ENCODE measurements at regions not wholly inside any gene's neighbourhood (a gene's known extent, or its start where the extent isn't known, plus 50 kb on each side); places are given as distances from the start of the nearest gene placed in this dataset.

- TF ChIP-seq POLR2AphosphoS5 (IDR thresholded peaks at IDR 0.05; ENCODE audit: low read depth, low read length) (no peak), POLR2A (IDR thresholded peaks at IDR 0.05; ENCODE audit: low read depth, low read length) (no peak), TAF1 (IDR thresholded peaks at IDR 0.05; ENCODE audit: borderline replicate concordance, low read depth, low read length) (no peak)
- no peak for FAIRE-seq
- no peak for DNase-seq (ENCODE audit: insufficient read length)
Measured at GRCh38 chr4:24140892-24141291, 251.0 kb upstream of the PPARGC1A start.

GRCh38 chr4:24137671-24138601 lies 248.1 kb upstream of the PPARGC1A start:
- TF ChIP-seq POLR2A (IDR thresholded peaks at IDR 0.05; ENCODE audit: low read depth, low read length) = no peak
- DNase-seq (ENCODE audit: insufficient read length) (no peak), FAIRE-seq (no peak)

- TF ChIP-seq TAF1 (IDR thresholded peaks at IDR 0.05; ENCODE audit: borderline replicate concordance, low read depth, low read length) (no peak), POLR2A (IDR thresholded peaks at IDR 0.05; ENCODE audit: low read depth, low read length) (no peak), POLR2AphosphoS5 (IDR thresholded peaks at IDR 0.05; ENCODE audit: low read depth, low read length) (no peak)
- FAIRE-seq = no peak
- DNase-seq (ENCODE audit: insufficient read length) = no peak
Measured at GRCh38 chr4:24131954-24132673, 242.3 kb upstream of the PPARGC1A start.

GRCh38 chr4:24130637-24131036 lies 240.8 kb upstream of the PPARGC1A start:
- TF ChIP-seq TAF1 (IDR thresholded peaks at IDR 0.05; ENCODE audit: borderline replicate concordance, low read depth, low read length) (no peak), POLR2AphosphoS5 (IDR thresholded peaks at IDR 0.05; ENCODE audit: low read depth, low read length) (no peak), POLR2A (IDR thresholded peaks at IDR 0.05; ENCODE audit: low read depth, low read length) (no peak)
- FAIRE-seq (no peak), DNase-seq (ENCODE audit: insufficient read length) (no peak)

- FAIRE-seq (no peak), DNase-seq (ENCODE audit: insufficient read length) (no peak)
- TF ChIP-seq POLR2AphosphoS5 (IDR thresholded peaks at IDR 0.05; ENCODE audit: low read depth, low read length) (no peak), TAF1 (IDR thresholded peaks at IDR 0.05; ENCODE audit: borderline replicate concordance, low read depth, low read length) (no peak), POLR2A (IDR thresholded peaks at IDR 0.05; ENCODE audit: low read depth, low read length) (no peak)
Measured at GRCh38 chr4:24126776-24127175, 236.9 kb upstream of the PPARGC1A start.

- FAIRE-seq (no peak), DNase-seq (ENCODE audit: insufficient read length) (no peak)
- no peak for TF ChIP-seq POLR2AphosphoS5 (IDR thresholded peaks at IDR 0.05; ENCODE audit: low read depth, low read length)
- no peak for TF ChIP-seq POLR2A (IDR thresholded peaks at IDR 0.05; ENCODE audit: low read depth, low read length)
- no peak for TF ChIP-seq TAF1 (IDR thresholded peaks at IDR 0.05; ENCODE audit: borderline replicate concordance, low read depth, low read length)
Measured at GRCh38 chr4:24121395-24122175, 231.7 kb upstream of the PPARGC1A start.

GRCh38 chr4:24117975-24118374 lies 228.1 kb upstream of the PPARGC1A start:
- DNase-seq (ENCODE audit: insufficient read length) = no peak
- FAIRE-seq = no peak

GRCh38 chr4:24116107-24116506 lies 226.3 kb upstream of the PPARGC1A start:
- DNase-seq (ENCODE audit: insufficient read length) (no peak), FAIRE-seq (no peak)
- no peak for TF ChIP-seq POLR2AphosphoS5 (IDR thresholded peaks at IDR 0.05; ENCODE audit: low read depth, low read length)
- no peak for TF ChIP-seq POLR2A (IDR thresholded peaks at IDR 0.05; ENCODE audit: low read depth, low read length)
- no peak for TF ChIP-seq TAF1 (IDR thresholded peaks at IDR 0.05; ENCODE audit: borderline replicate concordance, low read depth, low read length)

More at GRCh38 chr4:24117975-24118374, 228.1 kb upstream of the PPARGC1A start:
- no peak for TF ChIP-seq POLR2AphosphoS5 (IDR thresholded peaks at IDR 0.05; ENCODE audit: low read depth, low read length)
- no peak for TF ChIP-seq POLR2A (IDR thresholded peaks at IDR 0.05; ENCODE audit: low read depth, low read length)
- no peak for TF ChIP-seq TAF1 (IDR thresholded peaks at IDR 0.05; ENCODE audit: borderline replicate concordance, low read depth, low read length)

- no peak for DNase-seq (ENCODE audit: insufficient read length)
- no peak for FAIRE-seq
- no peak for TF ChIP-seq TAF1 (IDR thresholded peaks at IDR 0.05; ENCODE audit: borderline replicate concordance, low read depth, low read length)
- TF ChIP-seq POLR2AphosphoS5 (IDR thresholded peaks at IDR 0.05; ENCODE audit: low read depth, low read length) = no peak
- TF ChIP-seq POLR2A (IDR thresholded peaks at IDR 0.05; ENCODE audit: low read depth, low read length) = no peak
Measured at GRCh38 chr4:24114919-24115500, 225.2 kb upstream of the PPARGC1A start.

- TF ChIP-seq TAF1 (IDR thresholded peaks at IDR 0.05; ENCODE audit: borderline replicate concordance, low read depth, low read length) (no peak), POLR2A (IDR thresholded peaks at IDR 0.05; ENCODE audit: low read depth, low read length) (no peak), POLR2AphosphoS5 (IDR thresholded peaks at IDR 0.05; ENCODE audit: low read depth, low read length) (no peak)
- DNase-seq (ENCODE audit: insufficient read length) (no peak), FAIRE-seq (no peak)
Measured at GRCh38 chr4:24114444-24114843, 224.6 kb upstream of the PPARGC1A start.

GRCh38 chr4:24112466-24112865 lies 222.6 kb upstream of the PPARGC1A start:
- FAIRE-seq (no peak), DNase-seq (ENCODE audit: insufficient read length) (no peak)
- TF ChIP-seq POLR2AphosphoS5 (IDR thresholded peaks at IDR 0.05; ENCODE audit: low read depth, low read length) = no peak
- TF ChIP-seq POLR2A (IDR thresholded peaks at IDR 0.05; ENCODE audit: low read depth, low read length) = no peak
- TF ChIP-seq TAF1 (IDR thresholded peaks at IDR 0.05; ENCODE audit: borderline replicate concordance, low read depth, low read length) = no peak

Data from GM12892 (cell line).